GM23248 (cell line): ENCODE measurements at regions not wholly inside any gene's neighbourhood (a gene's known extent, or its start where the extent isn't known, plus 50 kb on each side); places are given as distances from the start of the nearest gene placed in this dataset.

ENCODE experiments used
- EZH2 ChIP-seq: fragments of 200-600 bp; sonication (generic); IDR thresholded peaks from 2 replicates; pipeline ENCODE4 v1.6.1; 2018; ENCODE audit warnings: antibody characterized with exemption, mild to moderate bottlenecking; ENCODE audit not compliant: insufficient read depth, poor library complexity, severe bottlenecking
- EZH2phosphoT487 ChIP-seq: fragments of 200-600 bp; sonication (generic); IDR thresholded peaks from 2 replicates; pipeline ENCODE4 v1.6.1; 2018; ENCODE audit warnings: antibody characterized with exemption, moderate library complexity, mild to moderate bottlenecking, low read depth; ENCODE audit not compliant: insufficient read depth

DNA sequence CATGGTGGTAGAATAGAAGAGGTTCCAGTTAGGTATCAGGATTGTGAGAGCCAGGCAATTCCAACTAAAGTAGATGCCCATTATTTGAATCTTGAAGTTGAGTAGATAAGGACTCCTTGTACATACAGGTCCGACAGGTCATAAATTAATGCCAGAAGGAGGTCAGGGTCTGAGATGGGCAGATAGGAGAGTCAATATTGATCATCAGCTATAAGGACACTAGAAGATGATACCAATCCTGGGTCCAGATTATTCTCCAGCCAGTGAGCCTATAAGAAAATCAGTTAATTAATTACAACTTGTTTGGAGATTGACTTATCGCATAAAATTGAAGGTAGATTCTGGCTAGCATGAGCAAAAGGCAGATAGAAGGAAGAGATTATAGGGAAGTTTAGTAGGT, 378.4 kb upstream of the NAALADL2 start:
- TF ChIP-seq EZH2 = no peak
- no peak for TF ChIP-seq EZH2phosphoT487
